Vagina (tissue), 2 donors: ENCODE measurements at regions not wholly inside any gene's neighbourhood (a gene's known extent, or its start where the extent isn't known, plus 50 kb on each side); places are given as distances from the start of the nearest gene placed in this dataset.

Experiments
- CTCF ChIP-seq, 3 experiments: fragments of 450-650 bp in 2 of 3; fragments of 200-600 bp in 1 of 3; sonication (generic) in 1 of 3; IDR thresholded peaks; one replicate each; pipeline ENCODE4 v1.5.1; 2017 to 2019; ENCODE audit warnings: antibody characterized with exemption in 3 of 3, mild to moderate bottlenecking in 2 of 3, moderate library complexity in 2 of 3
- POLR2A ChIP-seq, 2 donors: fragments of 450-650 bp; IDR thresholded peaks; one replicate each; pipeline ENCODE4 v1.6.1; 2017; ENCODE audit warnings: antibody characterized with exemption in 2 of 2, mild to moderate bottlenecking in 2 of 2, moderate library complexity in 2 of 2

DNA sequence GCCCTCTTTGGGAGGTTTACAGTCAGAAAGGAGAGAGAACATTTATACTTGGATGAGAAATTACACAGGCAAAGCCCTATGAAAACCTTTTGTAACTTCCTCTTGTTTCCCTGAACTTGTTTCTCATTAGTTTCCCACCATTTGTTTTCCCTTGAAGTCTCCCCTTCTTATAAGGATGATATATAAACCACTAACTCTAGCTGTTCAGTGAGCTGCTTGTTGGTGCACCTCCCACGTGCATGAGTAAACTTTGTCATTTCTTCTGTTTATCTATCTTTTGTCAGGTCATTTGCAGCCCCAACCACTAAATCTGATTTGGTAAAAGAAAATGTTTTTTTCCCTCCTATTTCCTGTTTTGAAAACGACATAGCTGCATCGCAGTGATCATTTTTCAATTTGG, 919.9 kb downstream of the SLITRK1 start:
- TF ChIP-seq CTCF (IDR thresholded peaks at IDR 0.05) (no peak), POLR2A (IDR thresholded peaks at IDR 0.05) (no peak)
